ENCODE measurements at regions not wholly inside any gene's neighbourhood (a gene's known extent, or its start where the extent isn't known, plus 50 kb on each side); places are given as distances from the start of the nearest gene placed in this dataset.

DNA sequence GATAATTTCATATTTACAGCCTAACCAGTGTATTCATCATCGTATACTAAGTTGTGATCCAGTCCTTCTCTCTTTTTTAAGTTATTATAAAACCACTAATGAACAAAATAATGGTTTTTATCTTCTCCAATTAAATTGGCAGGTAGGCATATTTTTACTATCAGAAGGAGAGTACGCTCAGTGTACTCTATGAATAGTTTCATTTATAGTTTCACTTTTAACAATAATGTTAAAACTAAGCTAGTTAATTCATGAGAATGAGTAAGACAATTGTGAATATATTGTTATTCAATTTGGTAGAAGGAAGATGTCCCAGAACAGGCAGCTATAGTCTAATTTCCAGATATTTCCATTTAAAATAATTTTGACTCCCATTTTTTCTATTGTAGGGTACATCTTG lies 277.1 kb downstream of the RASSF9 start:
- no peaks in the 10 kb centered on the region for H3K36me3 ChIP-seq
- TF ChIP-seq, protein P1, sequence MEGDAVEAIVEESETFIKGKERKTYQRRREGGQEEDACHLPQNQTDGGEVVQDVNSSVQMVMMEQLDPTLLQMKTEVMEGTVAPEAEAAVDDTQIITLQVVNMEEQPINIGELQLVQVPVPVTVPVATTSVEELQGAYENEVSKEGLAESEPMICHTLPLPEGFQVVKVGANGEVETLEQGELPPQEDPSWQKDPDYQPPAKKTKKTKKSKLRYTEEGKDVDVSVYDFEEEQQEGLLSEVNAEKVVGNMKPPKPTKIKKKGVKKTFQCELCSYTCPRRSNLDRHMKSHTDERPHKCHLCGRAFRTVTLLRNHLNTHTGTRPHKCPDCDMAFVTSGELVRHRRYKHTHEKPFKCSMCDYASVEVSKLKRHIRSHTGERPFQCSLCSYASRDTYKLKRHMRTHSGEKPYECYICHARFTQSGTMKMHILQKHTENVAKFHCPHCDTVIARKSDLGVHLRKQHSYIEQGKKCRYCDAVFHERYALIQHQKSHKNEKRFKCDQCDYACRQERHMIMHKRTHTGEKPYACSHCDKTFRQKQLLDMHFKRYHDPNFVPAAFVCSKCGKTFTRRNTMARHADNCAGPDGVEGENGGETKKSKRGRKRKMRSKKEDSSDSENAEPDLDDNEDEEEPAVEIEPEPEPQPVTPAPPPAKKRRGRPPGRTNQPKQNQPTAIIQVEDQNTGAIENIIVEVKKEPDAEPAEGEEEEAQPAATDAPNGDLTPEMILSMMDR (IDR thresholded peaks at IDR 0.05), result no peak
- no peak for TF ChIP-seq POLR2A (IDR thresholded peaks at IDR 0.05)
- TF ChIP-seq EP300 (IDR thresholded peaks at IDR 0.05), result no peak
- no peak for TF ChIP-seq POLR2AphosphoS5 (IDR thresholded peaks at IDR 0.05)
- WGBS, result 87% methylated on average over 2 of the region's 2 CpGs
- H3K9me3 ChIP-seq, result no peaks in the 10 kb centered on the region
- no peaks in the 10 kb centered on the region for H3K27me3 ChIP-seq
- no peak for DNase-seq (ENCODE audit: low spot score in 2 of 2)
- no peaks in the 10 kb centered on the region for H3K4me1 ChIP-seq
- H3K4me3 ChIP-seq, result no peak overlapping the region
- no peak overlapping the region for H3K27ac ChIP-seq

GRCh38 chr12:85559536-85559935 lies 276.7 kb downstream of the RASSF9 start:
- Histone ChIP-seq H3K27me3 (no peaks in the 10 kb centered on the region), H3K36me3 (no peaks in the 10 kb centered on the region), H3K9me3 (no peaks in the 10 kb centered on the region), H3K4me1 (no peaks in the 10 kb centered on the region), H3K4me3 (no peak overlapping the region), H3K27ac (no peak overlapping the region)
- TF ChIP-seq EP300 (IDR thresholded peaks at IDR 0.05), result no peak
- no peak for DNase-seq (ENCODE audit: low spot score in 2 of 2)

- Histone ChIP-seq H3K9me3 (no peaks in the 10 kb centered on the region), H3K27ac (no peak overlapping the region), H3K4me3 (no peak overlapping the region), H3K36me3 (no peaks in the 10 kb centered on the region), H3K27me3 (no peaks in the 10 kb centered on the region), H3K4me1 (no peaks in the 10 kb centered on the region)
- 87% methylated on average over 2 of the region's 2 CpGs for WGBS
- DNase-seq (ENCODE audit: low spot score in 2 of 2), result no peak
- TF ChIP-seq, protein P1 (IDR thresholded peaks at IDR 0.05), result no peak
- TF ChIP-seq POLR2AphosphoS5 (IDR thresholded peaks at IDR 0.05) (no peak), POLR2A (IDR thresholded peaks at IDR 0.05) (no peak), EP300 (IDR thresholded peaks at IDR 0.05) (no peak)
Observed at GRCh38 chr12:85562765-85563164, 273.4 kb downstream of the RASSF9 start.

DNA sequence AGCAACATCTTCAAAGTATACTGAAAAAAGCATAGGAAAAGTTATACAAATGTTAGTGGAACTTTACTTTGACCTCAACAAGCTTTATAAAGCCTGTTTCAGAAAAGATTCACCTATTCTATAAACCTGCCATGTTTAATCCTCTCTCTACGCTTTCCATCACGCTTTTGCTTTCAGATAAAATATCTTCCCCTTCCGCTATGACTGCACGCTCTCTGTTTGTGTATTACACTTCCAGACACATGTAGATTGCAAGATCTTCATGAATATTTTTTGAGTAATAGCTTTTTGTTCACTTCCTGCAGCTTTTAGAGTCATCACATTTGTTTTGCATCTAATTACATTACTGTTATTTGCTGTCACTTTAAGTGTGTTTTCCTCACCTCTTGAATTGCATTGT lies 271.4 kb downstream of the RASSF9 start:
- WGBS, result 57% methylated on average over 4 of the region's 4 CpGs
- H3K9me3 ChIP-seq, result no peaks in the 10 kb centered on the region
- H3K4me1 ChIP-seq, result peaks cover 7% of the 10 kb centered on the region
- no peak overlapping the region for H3K27ac ChIP-seq
- H3K36me3 ChIP-seq, result no peaks in the 10 kb centered on the region
- DNase-seq (ENCODE audit: low spot score in 2 of 2), result no peak
- TF ChIP-seq, protein P1 (IDR thresholded peaks at IDR 0.05), result no peak
- no peak for TF ChIP-seq POLR2AphosphoS5 (IDR thresholded peaks at IDR 0.05)
- no peak for TF ChIP-seq POLR2A (IDR thresholded peaks at IDR 0.05)
- TF ChIP-seq EP300 (IDR thresholded peaks at IDR 0.05), result no peak
- H3K27me3 ChIP-seq, result no peaks in the 10 kb centered on the region
- H3K4me3 ChIP-seq, result no peak overlapping the region

GRCh38 chr12:85568395-85569103 lies 267.7 kb downstream of the RASSF9 start:
- WGBS, result 57% methylated on average over 6 of the region's 6 CpGs
- no peak for DNase-seq (ENCODE audit: low spot score in 2 of 2)
- H3K27ac ChIP-seq, result no peak overlapping the region

More at GRCh38 chr12:85568395-85569103, 267.7 kb downstream of the RASSF9 start:
- Histone ChIP-seq H3K9me3 (no peaks in the 10 kb centered on the region), H3K4me1 (peaks cover 10% of the 10 kb centered on the region), H3K27me3 (no peaks in the 10 kb centered on the region), H3K36me3 (no peaks in the 10 kb centered on the region), H3K4me3 (no peak overlapping the region)
- TF ChIP-seq EP300 (IDR thresholded peaks at IDR 0.05) (no peak), POLR2AphosphoS5 (IDR thresholded peaks at IDR 0.05) (no peak), POLR2A (IDR thresholded peaks at IDR 0.05) (no peak)
- TF ChIP-seq, protein P1 (IDR thresholded peaks at IDR 0.05), result no peak

Measured in suprapubic skin (tissue), 4 donors.